Hepatocyte (in vitro differentiated cells): ENCODE measurements at regions not wholly inside any gene's neighbourhood (a gene's known extent, or its start where the extent isn't known, plus 50 kb on each side); places are given as distances from the start of the nearest gene placed in this dataset.

Experiments
- CTCF ChIP-seq: fragments of 200-600 bp; sonication (generic); IDR thresholded peaks from 2 replicates; pipeline ENCODE4 v1.5.1; 2016; ENCODE audit warnings: antibody characterized with exemption, mild to moderate bottlenecking; ENCODE audit not compliant: poor library complexity
- EZH2 ChIP-seq: fragments of 200-600 bp; sonication (generic); IDR thresholded peaks from 2 replicates; pipeline ENCODE4 v1.6.1; 2016; ENCODE audit warnings: antibody characterized with exemption, mild to moderate bottlenecking, borderline replicate concordance

- TF ChIP-seq CTCF (no peak), EZH2 (no peak)
Measured at GRCh38 chr5:141783005-141783946, 94.9 kb downstream of the PCDH1 start.
